A673 (cell line): ENCODE measurements at regions not wholly inside any gene's neighbourhood (a gene's known extent, or its start where the extent isn't known, plus 50 kb on each side); places are given as distances from the start of the nearest gene placed in this dataset.

ENCODE experiments used
- BruUV-seq: library from RNA; stranded (reverse); fragments of 400-500 nt; replicated peaks from 2 replicates; lab custom pipeline; 2021; lab: Mats Ljungman, UMichigan
- CTCF ChIA-PET: fragments of 300-600 bp; sonication (Branson Sonifier 250); formaldehyde crosslinking; loops from one replicate; lab custom pipeline; 2022; ENCODE audit warnings: antibody characterized with exemption; lab: Charles Lee
- POLR2A ChIA-PET: fragments of 300-600 bp; sonication (Branson Sonifier 250); formaldehyde crosslinking; loops from one replicate; lab custom pipeline; 2022; ENCODE audit warnings: antibody characterized with exemption; ENCODE audit not compliant: low non-redundant PET; lab: Charles Lee
- DNase-seq: peaks from one replicate; pipeline ENCODE4 v3.0.0-alpha.2; 2015; ENCODE audit warnings: low spot score
- H3K27ac ChIP-seq: fragments of 200-600 bp; sonication (generic); 2 replicates; pipeline ENCODE4 v1.5.1; 2016; ENCODE audit warnings: mixed run types, low read depth, mild to moderate bottlenecking, mixed read lengths, antibody characterized with exemption, low read length; ENCODE audit not compliant: poor library complexity, severe bottlenecking
- H3K27me3 ChIP-seq: fragments of 200-600 bp; sonication (generic); replicated peaks from 2 replicates; pipeline ENCODE4 v1.6.1; 2017; ENCODE audit warnings: mixed run types, low read depth, mild to moderate bottlenecking, mixed read lengths, antibody characterized with exemption, low read length; ENCODE audit not compliant: insufficient read depth, poor library complexity
- H3K36me3 ChIP-seq: fragments of 200-600 bp; sonication (generic); 2 replicates; pipeline ENCODE4 v1.6.1; 2016; ENCODE audit warnings: mixed run types, mild to moderate bottlenecking, mixed read lengths, antibody characterized with exemption, low read length; ENCODE audit not compliant: insufficient read depth, poor library complexity, severe bottlenecking
- H3K4me1 ChIP-seq: fragments of 200-600 bp; sonication (generic); 2 replicates; pipeline ENCODE4 v1.6.1; 2017; ENCODE audit warnings: mixed run types, mild to moderate bottlenecking, mixed read lengths, antibody characterized with exemption, low read length; ENCODE audit not compliant: insufficient read depth, poor library complexity, severe bottlenecking
- H3K4me3 ChIP-seq: fragments of 200-600 bp; sonication (generic); 2 replicates; pipeline ENCODE4 v1.5.1; 2016; ENCODE audit warnings: low read depth, mixed run types, mild to moderate bottlenecking, mixed read lengths, low read length; ENCODE audit not compliant: poor library complexity, severe bottlenecking
- H3K9me3 ChIP-seq: fragments of 200-600 bp; sonication (generic); 2 replicates; pipeline ENCODE4 v1.6.1; 2016; ENCODE audit warnings: mixed run types, low read depth, mild to moderate bottlenecking, mixed read lengths, antibody characterized with exemption, low read length; ENCODE audit not compliant: poor library complexity, severe bottlenecking
- EZH2 ChIP-seq: fragments of 200-600 bp; sonication (generic); IDR thresholded peaks from 2 replicates; pipeline ENCODE4 v1.6.1; 2017; ENCODE audit warnings: borderline replicate concordance, low read depth, mild to moderate bottlenecking, mixed read lengths, antibody characterized with exemption, low read length; ENCODE audit not compliant: poor library complexity, severe bottlenecking
- intact Hi-C: fragments of 100-400 bp; cut with micrococcal nuclease; formaldehyde crosslinking; loops from one replicate; pipeline ENCODE4 v1.10.0; 2022; ENCODE audit not compliant: unreplicated experiment
- TF ChIP-seq, protein P1 (sequence below): fragments of 300-800, 200-600 bp; sonication (generic); conservative IDR thresholded peaks from 2 replicates; pipeline ENCODE4 v1.5.1; 2017; ENCODE audit warnings: low read depth, mild to moderate bottlenecking, antibody characterized with exemption, low read length, moderate library complexity, mixed read lengths

DNA sequence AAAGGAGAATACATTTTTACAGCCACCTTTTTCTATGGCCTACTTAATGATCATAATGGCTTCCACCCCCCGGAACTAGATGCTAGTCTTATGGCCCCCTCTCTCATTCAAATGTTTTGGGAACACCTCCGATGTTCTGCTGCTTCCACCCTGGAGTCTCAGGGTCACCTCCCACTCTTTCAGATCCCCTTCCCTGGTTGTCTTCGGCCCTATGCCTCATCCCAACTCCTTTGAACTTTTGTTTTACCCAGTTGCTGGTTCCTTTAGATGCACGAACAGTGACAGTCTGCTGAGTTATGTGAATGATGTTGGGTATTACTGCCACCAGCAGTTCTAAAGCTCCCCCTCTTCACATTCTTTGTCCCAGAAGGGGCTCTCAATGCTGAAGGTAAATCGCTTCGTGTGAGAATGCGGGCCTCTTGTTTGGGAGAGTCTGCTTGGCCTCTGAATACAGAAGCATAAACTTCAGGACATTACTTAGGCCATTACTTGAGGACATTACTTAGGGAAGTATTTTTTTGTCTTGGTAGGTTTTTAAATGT, 309.1 kb downstream of the SOX4 start:
- TF ChIP-seq, protein P1, sequence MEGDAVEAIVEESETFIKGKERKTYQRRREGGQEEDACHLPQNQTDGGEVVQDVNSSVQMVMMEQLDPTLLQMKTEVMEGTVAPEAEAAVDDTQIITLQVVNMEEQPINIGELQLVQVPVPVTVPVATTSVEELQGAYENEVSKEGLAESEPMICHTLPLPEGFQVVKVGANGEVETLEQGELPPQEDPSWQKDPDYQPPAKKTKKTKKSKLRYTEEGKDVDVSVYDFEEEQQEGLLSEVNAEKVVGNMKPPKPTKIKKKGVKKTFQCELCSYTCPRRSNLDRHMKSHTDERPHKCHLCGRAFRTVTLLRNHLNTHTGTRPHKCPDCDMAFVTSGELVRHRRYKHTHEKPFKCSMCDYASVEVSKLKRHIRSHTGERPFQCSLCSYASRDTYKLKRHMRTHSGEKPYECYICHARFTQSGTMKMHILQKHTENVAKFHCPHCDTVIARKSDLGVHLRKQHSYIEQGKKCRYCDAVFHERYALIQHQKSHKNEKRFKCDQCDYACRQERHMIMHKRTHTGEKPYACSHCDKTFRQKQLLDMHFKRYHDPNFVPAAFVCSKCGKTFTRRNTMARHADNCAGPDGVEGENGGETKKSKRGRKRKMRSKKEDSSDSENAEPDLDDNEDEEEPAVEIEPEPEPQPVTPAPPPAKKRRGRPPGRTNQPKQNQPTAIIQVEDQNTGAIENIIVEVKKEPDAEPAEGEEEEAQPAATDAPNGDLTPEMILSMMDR = no peak
- TF ChIP-seq EZH2 = no peak
- DNase-seq = no peak
- no peaks in the 10 kb centered on the region for H3K27me3 ChIP-seq
- intact Hi-C loops = no loop called here
- H3K4me3 ChIP-seq = no peak overlapping the region
- no peaks in the 10 kb centered on the region for H3K36me3 ChIP-seq
- no TSS peak for BruUV-seq
- POLR2A ChIA-PET = no interaction called here
- no peaks in the 10 kb centered on the region for H3K4me1 ChIP-seq
- H3K27ac ChIP-seq = no peak overlapping the region
- CTCF ChIA-PET = no interaction called here
- H3K9me3 ChIP-seq = no peaks in the 10 kb centered on the region

DNA sequence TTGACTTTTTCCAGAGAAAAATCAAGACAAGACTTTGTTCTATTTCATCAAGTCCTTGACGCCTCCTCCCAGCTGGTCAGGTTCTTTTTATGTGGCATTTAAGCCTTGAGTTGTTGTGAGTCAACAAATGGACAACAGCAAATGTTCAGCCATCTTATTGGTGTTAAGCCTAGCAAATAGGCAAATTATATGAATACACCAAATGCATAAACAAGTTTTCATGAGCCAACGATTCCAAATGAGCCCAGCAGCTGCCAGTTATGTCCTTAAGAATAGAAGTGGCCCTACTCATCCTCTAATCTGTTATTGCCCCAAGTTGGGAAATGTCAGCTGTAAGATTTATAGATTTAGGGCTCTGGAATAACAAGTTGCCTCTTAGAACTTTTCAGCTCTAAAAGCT, 312.0 kb downstream of the SOX4 start:
- Histone ChIP-seq H3K4me1 (no peaks in the 10 kb centered on the region), H3K4me3 (no peak overlapping the region), H3K27ac (no peak overlapping the region), H3K27me3 (no peaks in the 10 kb centered on the region), H3K36me3 (no peaks in the 10 kb centered on the region), H3K9me3 (no peaks in the 10 kb centered on the region)
- TF ChIP-seq, protein P1 = no peak
- TF ChIP-seq EZH2 = no peak
- ChIA-PET POLR2A (no interaction called here), CTCF (no interaction called here)
- no peak for DNase-seq
- BruUV-seq = no TSS peak
- intact Hi-C loops = no loop called here

DNA sequence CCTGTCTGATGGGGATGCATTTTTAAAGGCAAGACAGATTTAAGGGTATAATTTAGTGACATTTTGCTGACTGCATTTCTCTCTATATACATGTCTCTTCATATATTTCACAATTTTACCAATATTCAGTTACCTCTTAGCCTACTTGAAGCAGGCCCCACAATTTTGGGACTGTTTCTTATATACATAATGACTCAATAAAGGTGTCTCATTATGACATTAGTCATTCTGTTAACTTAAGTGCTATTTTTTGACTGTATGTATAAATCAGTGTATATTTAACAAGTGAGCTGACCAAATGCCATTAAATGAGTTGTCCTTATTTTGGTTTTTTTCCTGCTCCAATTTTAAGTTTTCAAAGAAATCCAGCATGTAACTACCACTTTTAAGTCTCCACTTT, 313.3 kb downstream of the SOX4 start:
- no peaks in the 10 kb centered on the region for H3K9me3 ChIP-seq
- no peaks in the 10 kb centered on the region for H3K36me3 ChIP-seq
- no peak overlapping the region for H3K4me3 ChIP-seq
- no peak for TF ChIP-seq EZH2
- TF ChIP-seq, protein P1 = no peak
- no TSS peak for BruUV-seq
- no peak overlapping the region for H3K27ac ChIP-seq
- ChIA-PET POLR2A (no interaction called here), CTCF (no interaction called here)
- no peaks in the 10 kb centered on the region for H3K27me3 ChIP-seq
- intact Hi-C loops = no loop called here
- no peak for DNase-seq
- H3K4me1 ChIP-seq = no peaks in the 10 kb centered on the region
